Astrocyte of the cerebellum (primary cell): ENCODE measurements at regions not wholly inside any gene's neighbourhood (a gene's known extent, or its start where the extent isn't known, plus 50 kb on each side); places are given as distances from the start of the nearest gene placed in this dataset.

Source experiments
- DNase-seq: peaks from one replicate; pipeline ENCODE4 v3.0.0-alpha.2; 2011; ENCODE audit warnings: low read depth
- H3K4me3 ChIP-seq: 2 replicates; pipeline ENCODE4 v1.5.1; 2011; ENCODE audit warnings: mild to moderate bottlenecking, low read depth, low read length, moderate library complexity
- CTCF ChIP-seq: IDR thresholded peaks from 2 replicates; pipeline ENCODE4 v1.5.1; 2012; ENCODE audit warnings: low read length, low read depth, moderate library complexity, mild to moderate bottlenecking; ENCODE audit errors: missing control alignments
- in situ Hi-C: cut with HindIII; loops from 2 replicates; pipeline ENCODE4 v1.10.0; 2017; ENCODE audit warnings: low sequenced_read_pairs

GRCh38 chr6:12364621-12365020, 74.5 kb downstream of the EDN1 start:
- no peak overlapping the region for H3K4me3 ChIP-seq
- DNase-seq = no peak
- TF ChIP-seq CTCF = no peak
- in situ Hi-C loops = no loop called here

GRCh38 chr6:12366731-12367130, 76.6 kb downstream of the EDN1 start:
- H3K4me3 ChIP-seq = no peak overlapping the region
- DNase-seq = no peak
- in situ Hi-C loops = no loop called here
- no peak for TF ChIP-seq CTCF

- no peak for TF ChIP-seq CTCF
- H3K4me3 ChIP-seq = no peak overlapping the region
- DNase-seq = no peak
- in situ Hi-C loops = no loop called here
Measured at GRCh38 chr6:12367412-12367811, 77.3 kb downstream of the EDN1 start.

- no peak overlapping the region for H3K4me3 ChIP-seq
- no peak for DNase-seq
- no peak for TF ChIP-seq CTCF
- in situ Hi-C loops = no loop called here
Measured at GRCh38 chr6:12369355-12369754, 79.2 kb downstream of the EDN1 start.

GRCh38 chr6:12369781-12370262, 79.7 kb downstream of the EDN1 start:
- no peak overlapping the region for H3K4me3 ChIP-seq
- in situ Hi-C loops = no loop called here
- no peak for TF ChIP-seq CTCF
- DNase-seq = no peak

GRCh38 chr6:12371151-12371550, 81.0 kb downstream of the EDN1 start:
- in situ Hi-C loops = no loop called here
- DNase-seq = no peak
- no peak for TF ChIP-seq CTCF
- no peak overlapping the region for H3K4me3 ChIP-seq

GRCh38 chr6:12371641-12372146, 81.5 kb downstream of the EDN1 start:
- no peak for DNase-seq
- TF ChIP-seq CTCF = no peak
- no peak overlapping the region for H3K4me3 ChIP-seq
- in situ Hi-C loops = no loop called here
